ENCODE measurements at regions not wholly inside any gene's neighbourhood (a gene's known extent, or its start where the extent isn't known, plus 50 kb on each side); places are given as distances from the start of the nearest gene placed in this dataset.

- TF ChIP-seq POLR2A (IDR thresholded peaks at IDR 0.05; ENCODE audit: low read depth, low read length): no peak
- TF ChIP-seq TAF1 (IDR thresholded peaks at IDR 0.05; ENCODE audit: borderline replicate concordance, low read depth, low read length): no peak
- TF ChIP-seq POLR2AphosphoS5 (IDR thresholded peaks at IDR 0.05; ENCODE audit: low read depth, low read length): no peak
These were observed 255.3 kb downstream of the BCOR start for GRCh38 chrX:39842281-39842973.

Data from GM12892 (cell line).